ENCODE measurements at regions not wholly inside any gene's neighbourhood (a gene's known extent, or its start where the extent isn't known, plus 50 kb on each side); places are given as distances from the start of the nearest gene placed in this dataset.

GRCh38 chr2:120477198-120477597 is 131.3 kb downstream of the INHBB start:
- TF ChIP-seq CTCF (IDR thresholded peaks at IDR 0.05 in 4 of 5, conservative IDR thresholded peaks at IDR 0.05 in 1 of 5) (no peak), POLR2A (IDR thresholded peaks at IDR 0.05) (no peak)
